ENCODE measurements at regions not wholly inside any gene's neighbourhood (a gene's known extent, or its start where the extent isn't known, plus 50 kb on each side); places are given as distances from the start of the nearest gene placed in this dataset.

- Histone ChIP-seq H3K4me3 (no peak overlapping the region), H3K36me3 (no peaks in the 10 kb centered on the region), H3K4me1 (no peaks in the 10 kb centered on the region), H3K27me3 (ENCODE audit: low read depth) (no peaks in the 10 kb centered on the region), H3K9me3 (replicated peaks) (no peaks in the 10 kb centered on the region), H3K27ac (replicated peaks) (no peak overlapping the region)
- no peak for TF ChIP-seq CTCF (IDR thresholded peaks at IDR 0.05; ENCODE audit: borderline replicate concordance)
- no peak for DNase-seq
- intact Hi-C loops (cut with micrococcal nuclease) = no loop called here
These were observed 540.6 kb upstream of the MIR17HG start for GRCh38 chr13:90806892-90807291.

- no peak overlapping the region for H3K4me3 ChIP-seq
- H3K36me3 ChIP-seq = no peaks in the 10 kb centered on the region
- no peaks in the 10 kb centered on the region for H3K9me3 ChIP-seq (replicated peaks)
- H3K27me3 ChIP-seq (ENCODE audit: low read depth) = no peaks in the 10 kb centered on the region
- no peak overlapping the region for H3K27ac ChIP-seq (replicated peaks)
- no peak for TF ChIP-seq CTCF (IDR thresholded peaks at IDR 0.05; ENCODE audit: borderline replicate concordance)
- DNase-seq = no peak
- intact Hi-C loops (cut with micrococcal nuclease) = no loop called here
- no peaks in the 10 kb centered on the region for H3K4me1 ChIP-seq
These were observed 538.6 kb upstream of the MIR17HG start for GRCh38 chr13:90808838-90809237.

- no peak overlapping the region for H3K4me3 ChIP-seq
- no peak for TF ChIP-seq CTCF (IDR thresholded peaks at IDR 0.05; ENCODE audit: borderline replicate concordance)
- H3K36me3 ChIP-seq = no peaks in the 10 kb centered on the region
- no peak overlapping the region for H3K27ac ChIP-seq (replicated peaks)
- no peak for DNase-seq
- no peaks in the 10 kb centered on the region for H3K27me3 ChIP-seq (ENCODE audit: low read depth)
- intact Hi-C loops (cut with micrococcal nuclease) = no loop called here
- H3K4me1 ChIP-seq = no peaks in the 10 kb centered on the region
- peaks cover under 1% of the 10 kb centered on the region for H3K9me3 ChIP-seq (replicated peaks)
These were observed 523.5 kb upstream of the MIR17HG start for GRCh38 chr13:90824032-90824431.

- Histone ChIP-seq H3K27me3 (ENCODE audit: low read depth) (no peaks in the 10 kb centered on the region), H3K9me3 (replicated peaks) (no peaks in the 10 kb centered on the region), H3K27ac (replicated peaks) (no peak overlapping the region), H3K4me3 (no peak overlapping the region), H3K36me3 (no peaks in the 10 kb centered on the region), H3K4me1 (no peaks in the 10 kb centered on the region)
- TF ChIP-seq CTCF (IDR thresholded peaks at IDR 0.05; ENCODE audit: borderline replicate concordance) = no peak
- no peak for DNase-seq
- intact Hi-C loops (cut with micrococcal nuclease) = no loop called here
These were observed 520.8 kb upstream of the MIR17HG start for GRCh38 chr13:90826688-90827087.

- Histone ChIP-seq H3K27ac (replicated peaks) (no peak overlapping the region), H3K4me1 (no peaks in the 10 kb centered on the region), H3K4me3 (no peak overlapping the region), H3K9me3 (replicated peaks) (no peaks in the 10 kb centered on the region), H3K36me3 (no peaks in the 10 kb centered on the region), H3K27me3 (ENCODE audit: low read depth) (no peaks in the 10 kb centered on the region)
- no peak for TF ChIP-seq CTCF (IDR thresholded peaks at IDR 0.05; ENCODE audit: borderline replicate concordance)
- intact Hi-C loops (cut with micrococcal nuclease) = no loop called here
- DNase-seq = no peak
These were observed 516.7 kb upstream of the MIR17HG start for GRCh38 chr13:90830782-90831181.

- no peaks in the 10 kb centered on the region for H3K36me3 ChIP-seq
- intact Hi-C loops (cut with micrococcal nuclease) = no loop called here
- H3K4me3 ChIP-seq = no peak overlapping the region
- H3K27me3 ChIP-seq (ENCODE audit: low read depth) = no peaks in the 10 kb centered on the region
- H3K27ac ChIP-seq (replicated peaks) = no peak overlapping the region
- H3K9me3 ChIP-seq (replicated peaks) = no peaks in the 10 kb centered on the region
- no peak for TF ChIP-seq CTCF (IDR thresholded peaks at IDR 0.05; ENCODE audit: borderline replicate concordance)
- H3K4me1 ChIP-seq = no peaks in the 10 kb centered on the region
- no peak for DNase-seq
These were observed 513.5 kb upstream of the MIR17HG start for GRCh38 chr13:90833951-90834350.

Measured in left ventricle myocardium inferior (tissue), 1 donor.